ENCODE measurements at regions not wholly inside any gene's neighbourhood (a gene's known extent, or its start where the extent isn't known, plus 50 kb on each side); places are given as distances from the start of the nearest gene placed in this dataset.
"Not testable (repeated sequence)": the region's sequence is repeated elsewhere in the genome, so short reads cannot be mapped to it uniquely, and the experiment has no call there.

DNA sequence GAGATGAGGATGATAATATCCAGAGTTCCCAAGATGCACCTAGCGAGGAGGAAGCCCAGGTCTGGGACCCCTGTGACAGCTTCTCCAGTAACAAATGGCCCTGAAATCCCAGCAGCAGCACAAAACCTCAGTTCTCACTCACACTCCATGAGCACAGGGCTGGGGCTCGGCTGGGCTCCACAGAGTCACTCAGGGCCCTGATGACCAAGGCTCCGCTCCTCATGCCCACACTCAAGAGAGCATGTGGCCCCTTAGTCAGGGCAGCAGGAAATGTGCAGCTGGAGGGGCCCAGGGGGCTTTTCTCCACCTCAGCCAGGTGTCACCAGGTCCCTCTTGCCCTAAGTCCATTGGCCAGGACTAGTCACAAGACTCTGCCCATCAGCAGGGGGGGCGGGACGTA, 242.7 kb upstream of the SFSWAP start:
- TF ChIP-seq, protein P1, sequence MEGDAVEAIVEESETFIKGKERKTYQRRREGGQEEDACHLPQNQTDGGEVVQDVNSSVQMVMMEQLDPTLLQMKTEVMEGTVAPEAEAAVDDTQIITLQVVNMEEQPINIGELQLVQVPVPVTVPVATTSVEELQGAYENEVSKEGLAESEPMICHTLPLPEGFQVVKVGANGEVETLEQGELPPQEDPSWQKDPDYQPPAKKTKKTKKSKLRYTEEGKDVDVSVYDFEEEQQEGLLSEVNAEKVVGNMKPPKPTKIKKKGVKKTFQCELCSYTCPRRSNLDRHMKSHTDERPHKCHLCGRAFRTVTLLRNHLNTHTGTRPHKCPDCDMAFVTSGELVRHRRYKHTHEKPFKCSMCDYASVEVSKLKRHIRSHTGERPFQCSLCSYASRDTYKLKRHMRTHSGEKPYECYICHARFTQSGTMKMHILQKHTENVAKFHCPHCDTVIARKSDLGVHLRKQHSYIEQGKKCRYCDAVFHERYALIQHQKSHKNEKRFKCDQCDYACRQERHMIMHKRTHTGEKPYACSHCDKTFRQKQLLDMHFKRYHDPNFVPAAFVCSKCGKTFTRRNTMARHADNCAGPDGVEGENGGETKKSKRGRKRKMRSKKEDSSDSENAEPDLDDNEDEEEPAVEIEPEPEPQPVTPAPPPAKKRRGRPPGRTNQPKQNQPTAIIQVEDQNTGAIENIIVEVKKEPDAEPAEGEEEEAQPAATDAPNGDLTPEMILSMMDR (IDR thresholded peaks at IDR 0.05; ENCODE audit: extremely low read depth, missing control alignments) = no peak
- DNase-seq (ENCODE audit: low spot score) = no peak

DNA sequence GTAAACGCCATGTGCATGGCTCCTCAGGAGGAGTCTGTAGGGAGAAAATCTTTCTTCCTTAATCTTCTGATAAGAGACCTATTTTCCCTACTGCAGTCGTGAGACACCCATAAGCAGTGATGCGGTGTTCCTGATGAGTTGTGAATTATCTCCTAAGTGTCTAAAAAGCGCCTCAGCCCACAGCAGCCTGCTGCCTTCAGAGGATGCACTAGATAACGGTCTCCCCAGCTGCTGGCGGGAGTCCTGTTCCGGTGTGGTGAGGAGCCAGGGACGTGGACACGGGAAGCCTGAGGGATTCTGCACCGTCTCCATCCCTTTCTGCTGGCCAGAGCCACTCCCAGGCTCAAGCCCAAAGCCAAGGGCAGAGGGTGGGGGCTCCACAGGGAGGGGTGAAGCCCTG, 240.9 kb upstream of the SFSWAP start:
- DNase-seq (ENCODE audit: low spot score) = not testable (repeated sequence)

DNA sequence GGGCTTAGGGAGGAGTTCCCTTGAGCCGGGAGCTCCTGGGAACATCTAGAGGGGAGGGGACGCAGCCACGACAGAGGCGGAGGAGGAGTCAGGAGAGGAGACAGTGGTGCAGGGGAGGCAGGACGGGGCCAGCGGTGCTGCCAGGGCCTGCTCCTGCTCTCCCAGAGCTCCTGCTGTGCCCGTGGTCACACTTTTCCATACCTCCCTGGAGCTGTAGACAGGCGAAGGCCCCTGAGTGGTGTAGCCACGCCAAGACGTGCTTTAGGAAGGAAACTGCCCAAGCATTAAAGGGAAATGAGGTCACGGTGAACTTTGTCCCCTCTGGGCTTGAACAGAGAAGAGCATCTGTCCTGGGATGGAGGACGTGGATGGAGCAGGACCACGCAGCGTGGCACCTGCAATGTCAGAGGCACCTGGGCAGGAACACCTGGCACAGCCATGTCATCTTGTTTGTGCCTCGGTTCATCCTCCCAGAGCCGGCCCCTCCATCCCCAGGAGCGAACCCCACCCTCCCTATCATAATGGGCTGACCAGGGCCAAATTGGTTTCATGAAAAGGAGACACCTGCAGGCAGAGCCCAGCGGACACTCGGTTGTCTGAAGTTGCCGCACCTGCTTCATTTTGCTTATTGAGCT, 239.5 kb upstream of the SFSWAP start:
- no peak for DNase-seq (ENCODE audit: low spot score)
- TF ChIP-seq, protein P1 (IDR thresholded peaks at IDR 0.05; ENCODE audit: extremely low read depth, missing control alignments) = no peak

DNA sequence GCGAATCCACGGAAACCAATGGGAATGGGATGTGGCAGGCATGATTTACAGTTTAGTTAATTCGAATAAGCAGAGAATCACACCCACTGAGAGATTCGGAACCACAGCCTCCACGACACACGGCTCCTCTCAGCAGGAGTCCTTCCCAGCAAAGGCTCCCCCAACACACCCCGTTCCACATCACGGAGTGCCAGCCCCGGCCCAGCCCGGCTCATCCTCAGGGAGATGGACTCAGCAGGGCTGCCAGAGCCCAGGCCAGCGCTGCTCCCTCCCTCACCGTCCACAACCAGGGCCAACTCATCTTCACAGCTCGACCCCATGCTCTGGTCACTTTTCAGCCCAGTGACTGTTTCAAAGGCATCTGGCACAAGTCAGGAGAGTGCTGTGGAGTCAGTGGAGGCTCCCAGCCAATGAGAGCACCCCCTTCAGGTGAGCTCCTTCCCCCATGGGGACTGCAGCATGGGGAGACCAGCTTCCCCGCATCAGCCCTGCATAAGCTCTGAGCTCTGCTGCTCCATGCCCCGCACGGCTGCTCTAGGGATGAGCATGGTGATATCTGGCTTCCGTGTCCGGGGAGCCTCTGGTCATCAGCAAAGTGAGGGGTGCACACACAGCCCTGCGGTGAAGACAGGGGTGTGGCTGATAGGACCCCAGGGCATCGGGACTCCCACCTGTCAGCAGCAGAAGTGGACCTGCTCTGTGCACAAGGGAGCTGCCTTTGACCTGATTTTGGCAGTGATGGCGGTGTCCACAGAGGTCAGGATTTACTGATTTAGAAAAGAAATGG, 238.8 kb upstream of the SFSWAP start:
- no peak for DNase-seq (ENCODE audit: low spot score)
- TF ChIP-seq, protein P1 (IDR thresholded peaks at IDR 0.05; ENCODE audit: extremely low read depth, missing control alignments) = no peak

DNA sequence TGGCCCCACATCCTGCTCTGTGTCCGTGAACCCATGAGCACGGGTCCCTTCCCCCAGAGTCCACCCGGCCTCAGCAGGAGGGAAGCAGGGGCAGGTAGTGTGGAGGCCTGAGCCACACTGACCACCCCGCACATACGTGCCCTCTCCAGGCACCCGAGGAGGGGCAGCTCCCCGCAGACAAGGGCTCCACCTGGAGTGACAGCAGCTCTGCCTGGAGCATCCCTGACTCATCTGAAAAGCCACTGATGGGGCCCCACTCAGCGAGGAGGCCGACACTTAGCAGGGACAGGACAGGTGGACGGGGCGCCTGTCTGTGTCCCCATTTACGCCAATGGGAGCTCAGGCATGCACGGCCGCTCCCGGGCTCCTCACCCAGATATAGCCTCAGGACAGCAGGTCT, 237.6 kb upstream of the SFSWAP start:
- DNase-seq (ENCODE audit: low spot score) = no peak
- TF ChIP-seq, protein P1 (IDR thresholded peaks at IDR 0.05; ENCODE audit: extremely low read depth, missing control alignments) = no peak

DNA sequence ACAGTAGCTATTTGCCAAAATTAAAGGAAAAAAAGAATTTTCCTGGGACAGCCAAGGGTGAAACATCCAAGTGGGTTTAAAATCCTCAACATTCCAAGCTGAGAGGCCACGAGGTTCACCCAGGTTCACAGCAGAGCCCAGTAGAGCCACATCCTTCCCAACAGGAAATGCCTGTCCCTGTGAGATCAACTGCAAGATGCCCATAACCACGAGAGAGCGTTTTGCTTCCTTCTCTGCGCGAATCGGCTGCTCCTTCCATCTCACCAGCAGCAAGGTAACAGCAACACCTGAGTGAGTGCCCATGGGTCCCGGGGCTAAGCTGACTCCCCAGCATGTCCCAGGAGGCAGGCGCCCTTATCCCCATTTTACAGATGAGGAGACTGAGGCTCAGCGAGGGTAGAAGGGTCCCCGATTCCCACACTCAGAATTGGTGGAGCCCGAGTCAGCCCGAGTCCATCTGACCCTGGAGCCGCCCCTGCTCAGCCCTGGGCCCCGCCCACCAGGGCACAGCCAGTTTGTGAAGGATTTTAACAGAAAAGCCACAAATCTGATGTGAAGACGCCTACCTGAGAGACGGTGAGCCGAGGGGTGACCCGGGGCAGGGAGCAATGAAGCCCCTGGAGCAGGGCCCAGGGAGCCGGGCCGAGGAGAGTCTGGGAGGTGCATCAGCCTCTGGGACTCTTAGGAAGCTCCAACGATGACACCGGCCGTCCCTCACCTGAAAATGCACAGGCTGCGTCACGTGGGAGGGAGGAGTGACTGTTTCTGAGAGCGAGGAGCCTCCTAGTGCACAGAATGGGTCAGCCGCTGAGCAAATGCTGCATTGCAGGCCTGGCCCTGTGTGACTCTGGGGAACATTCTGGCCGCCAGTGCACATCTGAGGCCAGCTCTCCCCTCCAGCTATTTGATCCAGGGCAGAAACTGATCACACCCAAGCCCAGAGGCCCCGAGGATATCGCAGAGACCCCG, 236.9 kb upstream of the SFSWAP start:
- DNase-seq (ENCODE audit: low spot score) = no peak
- TF ChIP-seq, protein P1 (IDR thresholded peaks at IDR 0.05; ENCODE audit: extremely low read depth, missing control alignments) = no peak

DNA sequence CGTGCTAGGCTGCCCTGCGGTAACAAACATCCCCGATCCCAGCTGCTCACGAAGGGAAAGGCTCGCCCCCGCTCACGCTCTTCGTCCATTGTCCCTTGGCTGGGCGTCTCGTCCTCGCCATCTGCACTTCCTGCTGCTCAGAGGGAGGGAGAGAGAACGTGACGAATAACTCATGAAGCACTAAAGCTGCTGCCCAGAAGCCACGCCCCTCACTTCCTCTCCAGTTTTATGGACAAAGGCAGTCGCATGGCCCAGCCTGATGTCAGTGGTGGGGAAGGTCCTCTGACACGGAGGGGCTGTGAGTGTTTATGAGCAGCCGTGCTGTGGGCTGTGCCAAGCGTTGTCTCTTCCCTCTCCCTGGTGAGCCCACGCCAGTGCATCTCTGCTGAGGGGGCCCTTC, 235.9 kb upstream of the SFSWAP start:
- not testable (repeated sequence) for DNase-seq (ENCODE audit: low spot score)

DNA sequence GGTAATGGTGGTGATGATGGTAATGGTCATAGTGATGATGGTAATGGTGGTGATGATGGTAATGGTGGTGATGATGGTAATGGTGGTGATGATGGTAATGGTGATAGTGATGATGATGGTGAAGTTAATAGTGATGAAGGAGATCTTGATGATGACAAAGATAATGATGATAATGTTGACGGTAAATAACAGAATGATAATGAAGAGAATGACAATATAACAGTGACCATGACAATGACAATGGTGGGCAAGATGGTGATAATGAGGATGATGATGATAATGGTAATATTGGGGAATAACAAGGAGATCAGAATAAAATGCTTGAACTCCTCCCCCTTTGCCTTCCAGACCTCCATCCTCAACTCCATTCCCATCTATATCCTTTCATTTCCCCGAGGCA, 233.3 kb upstream of the SFSWAP start:
- DNase-seq (ENCODE audit: low spot score) = no peak
- TF ChIP-seq, protein P1 (IDR thresholded peaks at IDR 0.05; ENCODE audit: extremely low read depth, missing control alignments) = no peak

Data from GM20000 (cell line).